Activated CD8-positive, alpha-beta memory T cell treated with anti-CD3 and anti-CD28 coated beads, Interleukin-2, amount 50 U/mL, for 4 hours (primary cell): ENCODE measurements at regions not wholly inside any gene's neighbourhood (a gene's known extent, or its start where the extent isn't known, plus 50 kb on each side); places are given as distances from the start of the nearest gene placed in this dataset.
"Not testable (repeated sequence)": the region's sequence is repeated elsewhere in the genome, so short reads cannot be mapped to it uniquely, and the experiment has no call there.

ENCODE experiments used
- DNase-seq: peaks from one replicate; pipeline ENCODE4 v3.0.0-alpha.2; 2020

GRCh38 chr2:176578292-176578691 lies 309.1 kb downstream of the MTX2 start:
- not testable (repeated sequence) for DNase-seq

- DNase-seq: no peak
Measured at GRCh38 chr2:176579608-176580007, 310.4 kb downstream of the MTX2 start.

GRCh38 chr2:176581557-176582165 lies 312.4 kb downstream of the MTX2 start:
- no peak for DNase-seq

- DNase-seq: no peak
Measured at GRCh38 chr2:176582176-176582575, 312.9 kb downstream of the MTX2 start.

- no peak for DNase-seq
Measured at GRCh38 chr2:176582990-176583481, 313.8 kb downstream of the MTX2 start.

GRCh38 chr2:176583607-176584006 lies 314.4 kb downstream of the MTX2 start:
- no peak for DNase-seq

GRCh38 chr2:176584333-176584732 lies 315.1 kb downstream of the MTX2 start:
- DNase-seq: no peak

- no peak for DNase-seq
Measured at GRCh38 chr2:176585291-176585690, 316.0 kb downstream of the MTX2 start.

- DNase-seq: no peak
Measured at GRCh38 chr2:176585791-176586190, 316.5 kb downstream of the MTX2 start.

GRCh38 chr2:176589287-176589686 lies 320.0 kb downstream of the MTX2 start:
- DNase-seq: no peak

GRCh38 chr2:176589825-176590440 lies 320.7 kb downstream of the MTX2 start:
- no peak for DNase-seq

GRCh38 chr2:176592216-176592615 lies 323.0 kb downstream of the MTX2 start:
- DNase-seq: no peak

GRCh38 chr2:176595986-176596385 lies 326.7 kb downstream of the MTX2 start:
- DNase-seq: no peak

GRCh38 chr2:176597916-176598315 lies 328.7 kb downstream of the MTX2 start:
- no peak for DNase-seq

- no peak for DNase-seq
Measured at GRCh38 chr2:176598351-176598750, 329.1 kb downstream of the MTX2 start.

- DNase-seq: no peak
Measured at GRCh38 chr2:176599796-176600485, 330.7 kb downstream of the MTX2 start.

- no peak for DNase-seq
Measured at GRCh38 chr2:176601066-176601465, 331.8 kb downstream of the MTX2 start.

- DNase-seq: no peak
Measured at GRCh38 chr2:176612036-176612435, 342.8 kb downstream of the MTX2 start.

GRCh38 chr2:176612736-176613135 lies 343.5 kb downstream of the MTX2 start:
- DNase-seq: no peak

GRCh38 chr2:176613323-176613987 lies 344.2 kb downstream of the MTX2 start:
- no peak for DNase-seq

- DNase-seq: no peak
Measured at GRCh38 chr2:176614049-176614448, 344.8 kb downstream of the MTX2 start.

GRCh38 chr2:176614930-176615329 lies 345.7 kb downstream of the MTX2 start:
- no peak for DNase-seq

- DNase-seq: no peak
Measured at GRCh38 chr2:176619504-176619903, 350.3 kb downstream of the MTX2 start.

- no peak for DNase-seq
Measured at GRCh38 chr2:176621350-176621749, 352.1 kb downstream of the MTX2 start.
